Cardiac fibroblast (primary cell): ENCODE measurements at regions not wholly inside any gene's neighbourhood (a gene's known extent, or its start where the extent isn't known, plus 50 kb on each side); places are given as distances from the start of the nearest gene placed in this dataset.

ENCODE experiments used
- DNase-seq, 2 donors: peaks; one replicate each; pipeline versions ENCODE4 v3.0.0 to v3.0.0-alpha.2; 2010; ENCODE audit warnings: low read depth in 2 of 2
- H3K4me3 ChIP-seq, 2 donors: replicated peaks in 1 of 2; 1 replicate in 1 of 2; 2 replicates in 1 of 2; pipeline ENCODE4 v1.5.1; 2011; ENCODE audit warnings: low read depth in 2 of 2, low read length in 2 of 2, mild to moderate bottlenecking in 2 of 2, moderate library complexity in 1 of 2
- CTCF ChIP-seq: IDR thresholded peaks from one replicate; pipeline ENCODE4 v1.5.1; 2011; ENCODE audit warnings: low read depth, mild to moderate bottlenecking, low read length, inconsistent platforms

DNA sequence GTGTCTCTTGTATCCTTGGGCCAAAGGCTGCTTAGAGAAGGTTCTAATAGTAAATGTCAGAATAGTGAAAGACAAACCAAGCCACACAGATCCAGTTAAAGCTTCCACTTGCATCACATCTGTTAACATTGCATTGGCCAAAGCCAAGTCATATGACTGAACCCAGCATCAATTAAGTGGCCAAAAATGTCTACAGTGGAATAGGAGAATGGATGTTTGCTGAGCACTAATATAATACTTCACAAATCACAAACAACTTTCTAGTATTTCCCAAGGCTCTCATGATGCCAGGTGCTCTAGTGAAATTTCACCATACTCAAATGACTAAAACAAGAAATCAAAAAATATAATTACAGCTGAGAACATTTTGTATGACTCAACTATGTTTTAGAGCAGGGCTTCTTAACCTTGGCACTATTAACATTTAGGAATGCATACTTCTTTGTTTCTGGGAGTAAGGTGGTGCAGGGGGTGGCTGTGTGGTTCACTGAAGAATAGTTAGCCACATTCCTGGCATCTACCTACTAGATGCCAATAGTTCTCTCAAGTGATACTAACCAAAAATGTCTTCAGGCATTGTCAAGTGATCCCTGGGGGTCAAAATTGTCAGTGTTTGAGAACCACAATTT lies 148.0 kb upstream of the SPTLC3 start:
- H3K4me3 ChIP-seq: no peak overlapping the region
- no peak for DNase-seq
- TF ChIP-seq CTCF: no peak

DNA sequence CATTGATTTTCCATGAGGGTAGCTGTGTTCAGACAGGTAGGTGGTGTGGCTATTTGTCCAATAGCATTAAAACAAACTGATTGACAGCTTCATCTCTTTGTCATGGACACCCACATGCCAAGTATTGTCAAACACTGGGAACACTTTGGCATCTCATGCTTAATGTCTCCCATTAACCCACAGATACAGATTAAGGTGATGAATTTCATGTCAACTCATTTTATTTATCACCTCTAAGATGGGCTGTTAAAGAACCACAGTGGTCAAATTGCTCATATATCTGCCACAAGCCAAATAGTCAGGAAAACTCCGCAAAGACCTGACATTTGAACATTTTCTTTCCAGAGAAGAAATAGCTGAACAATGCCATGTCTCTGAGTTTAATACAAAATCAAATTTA lies 139.1 kb upstream of the SPTLC3 start:
- H3K4me3 ChIP-seq: no peak overlapping the region
- no peak for DNase-seq
- TF ChIP-seq CTCF: no peak

- no peak overlapping the region for H3K4me3 ChIP-seq
- DNase-seq: no peak
- no peak for TF ChIP-seq CTCF
Measured at GRCh38 chr20:12870588-12870987, 138.2 kb upstream of the SPTLC3 start.

DNA sequence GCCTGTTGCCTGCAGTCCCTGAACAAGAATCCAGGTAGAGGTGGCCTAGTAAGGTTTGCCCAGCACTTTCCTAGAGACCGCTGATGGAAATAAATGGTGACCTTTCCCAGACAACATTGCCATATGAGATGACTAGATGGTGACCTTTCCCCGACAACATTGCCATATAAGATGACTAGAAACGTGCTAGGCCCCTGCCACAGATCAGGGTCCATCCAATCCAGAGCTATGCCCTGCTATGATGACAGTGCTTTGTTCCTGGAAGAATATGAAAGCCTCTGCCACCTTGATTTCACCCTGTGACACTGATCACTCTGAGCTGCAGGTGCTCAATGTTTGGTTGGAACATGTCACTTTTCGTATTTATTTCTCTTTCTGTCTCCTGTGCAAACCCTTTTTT lies 133.8 kb upstream of the SPTLC3 start:
- DNase-seq: no peak
- TF ChIP-seq CTCF: no peak
- H3K4me3 ChIP-seq: no peak overlapping the region

GRCh38 chr20:12875510-12875909 lies 133.3 kb upstream of the SPTLC3 start:
- no peak for DNase-seq
- H3K4me3 ChIP-seq: no peak overlapping the region
- no peak for TF ChIP-seq CTCF

DNA sequence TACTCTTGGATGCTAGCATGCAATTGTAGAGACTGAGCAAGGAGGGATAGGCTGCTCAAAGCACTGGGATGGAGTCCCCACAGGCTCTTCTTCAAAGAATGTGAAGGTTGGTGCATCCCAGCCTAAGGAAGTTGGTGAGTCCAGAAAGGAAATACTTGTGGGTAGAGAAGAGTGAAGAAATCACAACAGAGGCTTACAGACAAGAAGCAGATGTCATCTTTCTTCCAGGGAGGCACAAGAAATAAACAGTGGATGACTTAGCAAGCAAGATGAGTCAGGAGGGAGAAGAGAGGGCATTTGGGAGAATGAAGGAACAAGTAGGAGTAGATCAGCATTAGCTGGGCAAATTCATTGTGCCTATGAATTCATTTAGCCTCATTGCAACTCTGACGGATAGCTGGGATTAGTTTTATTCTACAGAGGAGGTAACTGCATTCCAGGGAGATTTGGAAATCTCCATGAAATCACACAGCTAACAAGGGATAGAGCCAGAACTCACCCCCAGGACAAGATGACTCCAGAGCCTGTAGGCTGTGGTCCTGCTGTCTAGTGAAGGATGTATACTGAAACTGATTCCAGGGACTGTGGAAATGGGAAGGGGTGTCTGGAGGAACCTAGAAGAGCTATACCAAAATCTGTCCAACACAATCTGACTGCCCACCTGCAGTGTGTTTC lies 125.8 kb upstream of the SPTLC3 start:
- H3K4me3 ChIP-seq: no peak overlapping the region
- peak; percentile 20 to 45 for DNase-seq
- no peak for TF ChIP-seq CTCF
